Endothelial cell of umbilical vein (primary cell): ENCODE measurements at regions not wholly inside any gene's neighbourhood (a gene's known extent, or its start where the extent isn't known, plus 50 kb on each side); places are given as distances from the start of the nearest gene placed in this dataset.

Experiments used
- BruUV-seq: library from RNA; stranded (reverse); fragments of 400-500 nt; replicated peaks from 2 replicates; lab custom pipeline; 2021; lab: Mats Ljungman, UMichigan
- CTCF ChIA-PET: fragments of 300-600, 350-600 bp; sonication (Branson Sonifier 250); formaldehyde crosslinking; loops from one replicate; lab custom pipeline; 2021; ENCODE audit warnings: antibody characterized with exemption, inconsistent platforms; lab: Charles Lee
- POLR2A ChIA-PET: fragments of 300-600, 350-600 bp; sonication (Branson Sonifier 250); formaldehyde crosslinking; loops from one replicate; lab custom pipeline; 2021; ENCODE audit warnings: antibody characterized with exemption, inconsistent platforms; lab: Charles Lee
- DNase-seq: peaks from one replicate; pipeline ENCODE4 v3.0.0-alpha.2; 2011; ENCODE audit warnings: low read depth, low spot score
- FAIRE-seq: peaks from 2 replicates; lab custom pipeline; 2011; peaks lifted over from hg19 to GRCh38; lab: Jason Lieb, UNC
- H2AFZ ChIP-seq: 2 replicates; pipeline ENCODE4 v1.6.0; 2012; ENCODE audit warnings: low read depth, low read length, control low read depth, inconsistent platforms
- H3K27ac ChIP-seq: 2 replicates; pipeline ENCODE4 v1.5.1; 2011; ENCODE audit warnings: low read depth, mild to moderate bottlenecking, control low read depth, low read length, moderate library complexity; ENCODE audit not compliant: insufficient read depth
- H3K27me3 ChIP-seq, 2 experiments: 2 replicates each; pipeline versions ENCODE4 v1.6.0 to v1.6.1; 2011; ENCODE audit warnings: low read length in 2 of 2, mixed read lengths in 1 of 2; ENCODE audit not compliant: control insufficient read depth in 2 of 2, insufficient read depth in 2 of 2
- H3K36me3 ChIP-seq, 2 experiments: 2 replicates in 1 of 2; 3 replicates in 1 of 2; pipeline ENCODE4 v1.5.1; 2011; ENCODE audit warnings: low read length in 2 of 2, mild to moderate bottlenecking in 1 of 2, moderate library complexity in 1 of 2; ENCODE audit not compliant: control insufficient read depth in 2 of 2, insufficient read depth in 2 of 2; ENCODE audit errors: extremely low read depth in 1 of 2
- H3K4me1 ChIP-seq: 3 replicates; pipeline ENCODE4 v1.5.1; 2011; ENCODE audit warnings: mild to moderate bottlenecking, low read length; ENCODE audit not compliant: control insufficient read depth, insufficient read depth; ENCODE audit errors: extremely low read depth
- H3K4me2 ChIP-seq: 2 replicates; pipeline ENCODE4 v1.6.1; 2011; ENCODE audit warnings: low read length, control low read depth, mixed read lengths; ENCODE audit not compliant: insufficient read depth
- H3K4me3 ChIP-seq, 3 experiments: fragments of 200-600 bp in 1 of 3; sonication (generic), shearing (Covaris generic) in 1 of 3; replicated peaks in 1 of 3; 2 replicates each; pipeline ENCODE4 v1.5.1; 2011 to 2016; ENCODE audit warnings: control low read depth in 3 of 3, low read length in 3 of 3, mild to moderate bottlenecking in 2 of 3, inconsistent platforms in 1 of 3, low read depth in 1 of 3, moderate library complexity in 1 of 3; ENCODE audit not compliant: insufficient read depth in 1 of 3
- H3K79me2 ChIP-seq: 2 replicates; pipeline ENCODE4 v1.6.0; 2012; ENCODE audit warnings: low read length, inconsistent platforms; ENCODE audit not compliant: control insufficient read depth, insufficient read depth
- H3K9ac ChIP-seq: replicated peaks from 2 replicates; pipeline ENCODE3; 2011; ENCODE audit warnings: low read length, control low read depth; ENCODE audit not compliant: insufficient read depth; ENCODE audit errors: extremely low read depth
- H3K9me1 ChIP-seq: replicated peaks from 3 replicates; pipeline ENCODE4 v1.6.0; 2011; ENCODE audit warnings: mild to moderate bottlenecking, low read length; ENCODE audit not compliant: control insufficient read depth, insufficient read depth; ENCODE audit errors: extremely low read depth
- H3K9me3 ChIP-seq: replicated peaks from 2 replicates; pipeline ENCODE4 v1.5.1; 2012; ENCODE audit warnings: low read length, inconsistent platforms; ENCODE audit not compliant: control insufficient read depth, insufficient read depth
- H4K20me1 ChIP-seq: replicated peaks from 2 replicates; pipeline ENCODE3; 2011; ENCODE audit warnings: mild to moderate bottlenecking, low read length; ENCODE audit not compliant: control insufficient read depth, insufficient read depth; ENCODE audit errors: extremely low read depth
- EZH2 ChIP-seq: IDR thresholded peaks from 2 replicates; pipeline ENCODE4 v1.6.1; 2012; ENCODE audit warnings: borderline replicate concordance, low read depth, mild to moderate bottlenecking, moderate library complexity, low read length, inconsistent platforms; ENCODE audit not compliant: severe bottlenecking
- GATA2 ChIP-seq: IDR thresholded peaks from 2 replicates; pipeline ENCODE4 v1.7.0; 2011; ENCODE audit warnings: low read depth, mild to moderate bottlenecking, moderate library complexity, mixed read lengths, low read length; ENCODE audit not compliant: insufficient read length, insufficient read depth
- JUN ChIP-seq: IDR thresholded peaks from 2 replicates; pipeline ENCODE4 v1.6.1; 2011; ENCODE audit warnings: borderline replicate concordance, low read depth; ENCODE audit not compliant: insufficient read length, insufficient read depth
- MYC ChIP-seq: IDR thresholded peaks from one replicate; pipeline ENCODE4 v1.6.1; 2011; ENCODE audit warnings: mild to moderate bottlenecking, low read depth, low read length
- POLR2A ChIP-seq: IDR thresholded peaks from 2 replicates; pipeline ENCODE4 v1.6.1; 2012; ENCODE audit warnings: low read depth, mild to moderate bottlenecking, control low read depth, low read length
- POLR2AphosphoS5 ChIP-seq: IDR thresholded peaks from 2 replicates; pipeline ENCODE4 v1.6.1; 2012; ENCODE audit warnings: low read depth, mild to moderate bottlenecking, control low read depth, low read length, moderate library complexity; ENCODE audit not compliant: insufficient read depth
- dilution Hi-C: fragments of 300-500 bp; cut with MboI; formaldehyde crosslinking; loops from one replicate; pipeline ENCODE4 v1.15.0; 2019; ENCODE audit warnings: low sequenced_read_pairs; ENCODE audit not compliant: extremely low pct_ligation_motif_present
- intact Hi-C: fragments of 100-400 bp; cut with micrococcal nuclease; formaldehyde crosslinking; loops from one replicate; pipeline ENCODE4 v1.10.0; 2022
- TF ChIP-seq, protein P1 (sequence below): IDR thresholded peaks from 2 replicates; pipeline ENCODE4 v1.6.1; 2011; ENCODE audit not compliant: insufficient read depth, insufficient read length
- TF ChIP-seq, protein P2 (sequence below), 2 donors: IDR thresholded peaks; 1 replicate in 1 of 2; 2 replicates in 1 of 2; pipeline ENCODE4 v1.5.1; 2011; ENCODE audit warnings: low read length in 2 of 2, mild to moderate bottlenecking in 2 of 2, moderate library complexity in 2 of 2, control low read depth in 1 of 2, inconsistent platforms in 1 of 2, low read depth in 1 of 2; ENCODE audit not compliant: insufficient read depth in 1 of 2; ENCODE audit errors: extremely low read depth in 1 of 2

DNA sequence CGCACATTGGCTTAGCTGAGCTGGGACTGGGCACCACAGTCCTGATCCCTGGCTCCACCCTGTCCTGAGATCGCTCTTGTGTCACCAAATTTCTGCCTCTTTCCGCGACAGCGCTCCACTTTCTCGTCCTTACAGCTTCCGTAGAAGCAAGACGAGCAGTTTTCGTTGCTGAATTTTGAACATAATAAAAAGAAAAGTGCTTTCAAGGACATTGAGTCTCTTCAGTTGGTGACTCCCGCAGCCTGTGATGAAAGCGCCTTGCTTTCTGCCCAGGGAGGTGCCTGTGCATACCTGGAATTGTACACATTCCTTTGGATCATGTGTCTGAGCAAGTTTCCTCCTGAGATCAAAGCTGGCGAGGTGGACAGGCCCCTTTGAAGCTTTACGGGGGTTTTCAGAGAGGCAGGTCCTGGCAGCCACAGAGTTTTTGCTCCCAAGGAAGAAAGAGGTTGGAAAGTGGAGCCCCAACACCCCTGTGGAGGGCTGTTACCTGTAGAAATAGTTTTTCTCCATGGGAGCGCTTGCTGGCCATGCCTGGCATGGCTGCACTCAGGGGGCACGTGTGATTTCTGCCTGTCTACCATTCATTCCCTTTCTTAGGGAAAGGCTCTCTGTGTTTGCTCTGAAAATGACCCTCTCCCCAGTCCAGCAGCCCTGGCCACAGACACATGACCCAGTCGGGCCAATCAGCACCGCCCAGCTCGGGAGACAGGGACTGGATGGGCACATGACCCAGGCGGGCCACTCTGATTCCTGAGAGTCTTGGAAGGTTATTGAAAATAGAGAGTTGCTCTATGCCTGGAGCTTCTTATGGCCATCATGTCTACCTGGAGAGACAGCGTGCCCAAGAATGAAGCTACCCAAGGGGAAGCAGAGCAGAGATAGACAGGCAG is 115.6 kb upstream of the OTOS start:
- Histone ChIP-seq H3K4me3 (no peak overlapping the region), H4K20me1 (no peaks in the 10 kb centered on the region), H2AFZ (no peak overlapping the region), H3K9ac (no peak overlapping the region), H3K4me2 (no peak overlapping the region), H3K27ac (no peak overlapping the region), H3K27me3 (no peaks in the 10 kb centered on the region), H3K79me2 (no peaks in the 10 kb centered on the region), H3K4me1 (no peaks in the 10 kb centered on the region), H3K9me1 (no peaks in the 10 kb centered on the region), H3K36me3 (no peaks in the 10 kb centered on the region), H3K9me3 (no peaks in the 10 kb centered on the region)
- intact Hi-C loops (no loop called here), dilution Hi-C loops (no loop called here)
- no peak for DNase-seq
- CTCF ChIA-PET: no interaction called here
- POLR2A ChIA-PET: no interaction called here
- no TSS peak for BruUV-seq
- no peak for FAIRE-seq
- TF ChIP-seq POLR2A (no peak), JUN (no peak), MYC (no peak), POLR2AphosphoS5 (no peak), GATA2 (no peak), EZH2 (no peak)
- TF ChIP-seq, protein P1, sequence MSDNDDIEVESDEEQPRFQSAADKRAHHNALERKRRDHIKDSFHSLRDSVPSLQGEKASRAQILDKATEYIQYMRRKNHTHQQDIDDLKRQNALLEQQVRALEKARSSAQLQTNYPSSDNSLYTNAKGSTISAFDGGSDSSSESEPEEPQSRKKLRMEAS: no peak
- TF ChIP-seq, protein P2, sequence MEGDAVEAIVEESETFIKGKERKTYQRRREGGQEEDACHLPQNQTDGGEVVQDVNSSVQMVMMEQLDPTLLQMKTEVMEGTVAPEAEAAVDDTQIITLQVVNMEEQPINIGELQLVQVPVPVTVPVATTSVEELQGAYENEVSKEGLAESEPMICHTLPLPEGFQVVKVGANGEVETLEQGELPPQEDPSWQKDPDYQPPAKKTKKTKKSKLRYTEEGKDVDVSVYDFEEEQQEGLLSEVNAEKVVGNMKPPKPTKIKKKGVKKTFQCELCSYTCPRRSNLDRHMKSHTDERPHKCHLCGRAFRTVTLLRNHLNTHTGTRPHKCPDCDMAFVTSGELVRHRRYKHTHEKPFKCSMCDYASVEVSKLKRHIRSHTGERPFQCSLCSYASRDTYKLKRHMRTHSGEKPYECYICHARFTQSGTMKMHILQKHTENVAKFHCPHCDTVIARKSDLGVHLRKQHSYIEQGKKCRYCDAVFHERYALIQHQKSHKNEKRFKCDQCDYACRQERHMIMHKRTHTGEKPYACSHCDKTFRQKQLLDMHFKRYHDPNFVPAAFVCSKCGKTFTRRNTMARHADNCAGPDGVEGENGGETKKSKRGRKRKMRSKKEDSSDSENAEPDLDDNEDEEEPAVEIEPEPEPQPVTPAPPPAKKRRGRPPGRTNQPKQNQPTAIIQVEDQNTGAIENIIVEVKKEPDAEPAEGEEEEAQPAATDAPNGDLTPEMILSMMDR (IDR thresholded peaks at IDR 0.05; ENCODE audit: extremely low read depth in 1 of 2, insufficient read depth in 1 of 2, low read depth in 1 of 2, low read length in 2 of 2): no peak
